GM12878 (cell line): ENCODE measurements at regions not wholly inside any gene's neighbourhood (a gene's known extent, or its start where the extent isn't known, plus 50 kb on each side); places are given as distances from the start of the nearest gene placed in this dataset.

Experiments used
- ATAC-seq: fragments of 200-7000 bp; cut with Tn5 transposase; 3 replicates; pipeline ENCODE4 v1.9.1; 2020; ENCODE audit warnings: mild to moderate bottlenecking, moderate library complexity
- BruUV-seq: library from RNA; stranded (reverse); fragments of 400-500 nt; replicated peaks from 2 replicates; lab custom pipeline; 2021; lab: Mats Ljungman, UMichigan
- CTCF ChIA-PET: fragments of 300-600 bp; sonication (Branson Sonifier 250); formaldehyde crosslinking; extraction: SDS; loops from one replicate; lab custom pipeline; 2021; ENCODE audit warnings: inconsistent platforms; lab: Yijun Ruan, JAX
- POLR2A ChIA-PET: fragments of 350-600 bp; formaldehyde crosslinking; extraction: SDS; loops from one replicate; lab custom pipeline; 2021; ENCODE audit warnings: inconsistent platforms; lab: Charles Lee
- RAD21 ChIA-PET: fragments of 300-600 bp; sonication (Branson Sonifier 250); formaldehyde crosslinking; loops from one replicate; lab custom pipeline; 2023; ENCODE audit warnings: antibody characterized with exemption; ENCODE audit not compliant: unreplicated experiment; lab: Charles Lee
- SMC1A ChIA-PET: fragments of 300-600 bp; sonication (Branson Sonifier 250); formaldehyde crosslinking; loops from one replicate; lab custom pipeline; 2023; ENCODE audit not compliant: unreplicated experiment, uncharacterized antibody; lab: Charles Lee
- DNase-seq: peaks from one replicate; pipeline ENCODE4 v3.0.0-alpha.2; 2011; ENCODE audit warnings: low read depth, low spot score
- FAIRE-seq: peaks from 3 replicates; lab custom pipeline; 2011; peaks lifted over from hg19 to GRCh38; lab: Jason Lieb, UNC
- H2AFZ ChIP-seq: 2 replicates; pipeline ENCODE4 v1.6.0; 2011; ENCODE audit warnings: low read depth, low read length, control low read depth; ENCODE audit not compliant: control insufficient read depth
- H3K27ac ChIP-seq: 2 replicates; pipeline ENCODE4 v1.5.1; 2011; ENCODE audit warnings: control low read depth; ENCODE audit not compliant: control insufficient read depth, insufficient read depth
- H3K27me3 ChIP-seq, 2 experiments: replicated peaks in 1 of 2; 2 replicates each; pipeline versions ENCODE4 v1.6.0 to v1.6.1; 2011; ENCODE audit warnings: low read length in 1 of 2; ENCODE audit not compliant: control insufficient read depth in 2 of 2, insufficient read depth in 2 of 2
- H3K36me3 ChIP-seq, 2 experiments: 2 replicates each; pipeline ENCODE4 v1.5.1; 2011; ENCODE audit warnings: low read length in 1 of 2; ENCODE audit not compliant: control insufficient read depth in 2 of 2, insufficient read depth in 2 of 2
- H3K4me1 ChIP-seq: 2 replicates; pipeline ENCODE4 v1.6.1; 2011; ENCODE audit warnings: mild to moderate bottlenecking, low read length, moderate library complexity, mixed read lengths; ENCODE audit not compliant: control insufficient read depth, insufficient read depth
- H3K4me2 ChIP-seq: 2 replicates; pipeline ENCODE4 v1.6.0; 2011; ENCODE audit warnings: control low read depth; ENCODE audit not compliant: control insufficient read depth, insufficient read depth
- H3K4me3 ChIP-seq: fragments of 200-600 bp; sonication (generic); 2 replicates; pipeline ENCODE4 v1.5.1; 2016
- H3K79me2 ChIP-seq: 2 replicates; pipeline ENCODE4 v1.6.0; 2011; ENCODE audit warnings: low read length; ENCODE audit not compliant: control insufficient read depth, insufficient read depth
- H3K9ac ChIP-seq: 2 replicates; pipeline ENCODE4 v1.8.0; 2011; ENCODE audit warnings: low read length, control low read depth, mixed read lengths; ENCODE audit not compliant: control insufficient read depth, insufficient read depth
- H3K9me3 ChIP-seq: replicated peaks from 3 replicates; pipeline ENCODE4 v1.5.1; 2011; ENCODE audit warnings: mild to moderate bottlenecking, low read length; ENCODE audit not compliant: control insufficient read depth, insufficient read depth
- H4K20me1 ChIP-seq: 2 replicates; pipeline ENCODE4 v1.6.0; 2011; ENCODE audit not compliant: control insufficient read depth, insufficient read depth
- BCL11A ChIP-seq: IDR thresholded peaks from 2 replicates; pipeline ENCODE4 v1.6.1; 2011; ENCODE audit warnings: low read depth, low read length
- BMI1 ChIP-seq: fragments of 450-650 bp; IDR thresholded peaks from 2 replicates; pipeline ENCODE4 v1.6.1; 2016; ENCODE audit warnings: mild to moderate bottlenecking, moderate library complexity, borderline replicate concordance
- FOXK2 ChIP-seq: fragments of 450-650 bp; IDR thresholded peaks from 2 replicates; pipeline ENCODE4 v1.6.1; 2017; ENCODE audit warnings: mild to moderate bottlenecking, moderate library complexity
- GATAD2B ChIP-seq: fragments of 450-650 bp; conservative IDR thresholded peaks from 2 replicates; pipeline ENCODE4 v1.6.1; 2017; ENCODE audit warnings: low read depth, mild to moderate bottlenecking, moderate library complexity
- HCFC1 ChIP-seq: fragments of 150-350 bp; IDR thresholded peaks from 2 replicates; pipeline ENCODE4 v1.6.1; 2014; ENCODE audit warnings: low read length
- IKZF1 ChIP-seq: fragments of 450-650 bp; conservative IDR thresholded peaks from 2 replicates; pipeline ENCODE4 v1.6.1; 2017; ENCODE audit warnings: antibody characterized with exemption, mild to moderate bottlenecking
- IRF5 ChIP-seq: fragments of 450-650 bp; IDR thresholded peaks from 2 replicates; pipeline ENCODE4 v1.6.1; 2017; ENCODE audit warnings: borderline replicate concordance
- KDM1A ChIP-seq: fragments of 200-600 bp; sonication (generic); IDR thresholded peaks from 2 replicates; pipeline ENCODE4 v1.6.1; 2016; ENCODE audit warnings: borderline replicate concordance
- KLF5 ChIP-seq: fragments of 450-650 bp; IDR thresholded peaks from 2 replicates; pipeline ENCODE4 v1.6.1; 2014; ENCODE audit warnings: mild to moderate bottlenecking; ENCODE audit not compliant: partially characterized antibody
- PAX5 ChIP-seq: IDR thresholded peaks from 2 replicates; pipeline ENCODE4 v1.6.1; 2011; ENCODE audit warnings: low read depth, low read length, borderline replicate concordance
- PBX3 ChIP-seq: IDR thresholded peaks from 2 replicates; pipeline ENCODE4 v1.6.1; 2011; ENCODE audit warnings: mild to moderate bottlenecking, low read depth, low read length, moderate library complexity; ENCODE audit not compliant: insufficient replicate concordance
- PKNOX1 ChIP-seq: fragments of 450-650 bp; IDR thresholded peaks from 2 replicates; pipeline ENCODE4 v1.6.1; 2016; ENCODE audit warnings: mild to moderate bottlenecking
- POLR2AphosphoS2 ChIP-seq: IDR thresholded peaks from 2 replicates; pipeline ENCODE4 v1.6.1; 2011; ENCODE audit warnings: low read depth, mild to moderate bottlenecking, low read length, improper control_type of control experiment, moderate library complexity
- SIX5 ChIP-seq: IDR thresholded peaks from 2 replicates; pipeline ENCODE4 v1.6.1; 2011; ENCODE audit warnings: mild to moderate bottlenecking, low read depth, low read length, moderate library complexity; ENCODE audit not compliant: severe bottlenecking
- SMC3 ChIP-seq: IDR thresholded peaks from 2 replicates; pipeline ENCODE4 v1.6.1; 2011; ENCODE audit warnings: low read length, improper control_type of control experiment, borderline replicate concordance
- YBX1 ChIP-seq: fragments of 450-650 bp; IDR thresholded peaks from 2 replicates; pipeline ENCODE4 v1.6.1; 2016; ENCODE audit warnings: antibody characterized with exemption
- ZBED1 ChIP-seq: IDR thresholded peaks from 2 replicates; pipeline ENCODE4 v1.6.1; 2016; ENCODE audit warnings: borderline replicate concordance
- WGBS: methylation state at CpG from one replicate; pipeline ENCODE4 v1.1.6; 2016; ENCODE audit warnings: low lambda C conversion rate; ENCODE audit not compliant: insufficient replicate concordance, insufficient coverage; ENCODE audit errors: missing lambda C conversion rate; 5-methylcytosine and 5-hydroxymethylcytosine counted together
- in situ Hi-C: fragments of 300-500 bp; cut with MboI; formaldehyde crosslinking; loops from 9 replicates; pipeline ENCODE4 v1.14.3; 2018; ENCODE audit warnings: mixed read lengths
- intact Hi-C: fragments of 100-400 bp; cut with micrococcal nuclease; formaldehyde crosslinking; loops from one replicate; pipeline ENCODE4 v1.14.2; 2022; ENCODE audit not compliant: unreplicated experiment
- TF ChIP-seq, protein P1 (sequence below): fragments of 150-350 bp; IDR thresholded peaks from 2 replicates; pipeline ENCODE4 v1.6.1; 2014; ENCODE audit warnings: mild to moderate bottlenecking, low read depth, low read length
- TF ChIP-seq, protein P2 (sequence below): IDR thresholded peaks from 2 replicates; pipeline ENCODE4 v1.6.1; 2012; ENCODE audit warnings: low read depth, low read length, improper control_type of control experiment

- no peak for TF ChIP-seq GATAD2B
- TF ChIP-seq, all 136 proteins: peak for 0
Observed at GRCh38 chr9:82670726-82671125, 392.2 kb downstream of the RASEF start (continued).

GRCh38 chr9:82673201-82673600 is 389.7 kb downstream of the RASEF start:
- ChIA-PET RAD21 (no interaction called here), SMC1A (no interaction called here), CTCF (no interaction called here), POLR2A (no interaction called here)
- intact Hi-C loops (no loop called here), in situ Hi-C loops (no loop called here)
- H3K36me3 ChIP-seq: no peaks in the 10 kb centered on the region
- FAIRE-seq (no peak), DNase-seq (no peak), ATAC-seq (no peak)
- no peak overlapping the region for H3K4me2 ChIP-seq
- no TSS peak for BruUV-seq
- TF ChIP-seq BCL11A (no peak), PKNOX1 (no peak), SMC3 (no peak), FOXK2 (no peak), KLF5 (no peak), BMI1 (no peak), POLR2AphosphoS2 (no peak), PAX5 (no peak), KDM1A (no peak), PBX3 (no peak), IKZF1 (no peak), HCFC1 (no peak), IRF5 (no peak), YBX1 (no peak), SIX5 (no peak), ZBED1 (no peak)
- TF ChIP-seq, protein P1, sequence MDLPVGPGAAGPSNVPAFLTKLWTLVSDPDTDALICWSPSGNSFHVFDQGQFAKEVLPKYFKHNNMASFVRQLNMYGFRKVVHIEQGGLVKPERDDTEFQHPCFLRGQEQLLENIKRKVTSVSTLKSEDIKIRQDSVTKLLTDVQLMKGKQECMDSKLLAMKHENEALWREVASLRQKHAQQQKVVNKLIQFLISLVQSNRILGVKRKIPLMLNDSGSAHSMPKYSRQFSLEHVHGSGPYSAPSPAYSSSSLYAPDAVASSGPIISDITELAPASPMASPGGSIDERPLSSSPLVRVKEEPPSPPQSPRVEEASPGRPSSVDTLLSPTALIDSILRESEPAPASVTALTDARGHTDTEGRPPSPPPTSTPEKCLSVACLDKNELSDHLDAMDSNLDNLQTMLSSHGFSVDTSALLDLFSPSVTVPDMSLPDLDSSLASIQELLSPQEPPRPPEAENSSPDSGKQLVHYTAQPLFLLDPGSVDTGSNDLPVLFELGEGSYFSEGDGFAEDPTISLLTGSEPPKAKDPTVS: no peak
- TF ChIP-seq, protein P2, sequence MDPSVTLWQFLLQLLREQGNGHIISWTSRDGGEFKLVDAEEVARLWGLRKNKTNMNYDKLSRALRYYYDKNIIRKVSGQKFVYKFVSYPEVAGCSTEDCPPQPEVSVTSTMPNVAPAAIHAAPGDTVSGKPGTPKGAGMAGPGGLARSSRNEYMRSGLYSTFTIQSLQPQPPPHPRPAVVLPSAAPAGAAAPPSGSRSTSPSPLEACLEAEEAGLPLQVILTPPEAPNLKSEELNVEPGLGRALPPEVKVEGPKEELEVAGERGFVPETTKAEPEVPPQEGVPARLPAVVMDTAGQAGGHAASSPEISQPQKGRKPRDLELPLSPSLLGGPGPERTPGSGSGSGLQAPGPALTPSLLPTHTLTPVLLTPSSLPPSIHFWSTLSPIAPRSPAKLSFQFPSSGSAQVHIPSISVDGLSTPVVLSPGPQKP: no peak
- no peak overlapping the region for H2AFZ ChIP-seq
- no peak overlapping the region for H3K4me3 ChIP-seq
- no peak overlapping the region for H3K27ac ChIP-seq
- H3K4me1 ChIP-seq: no peaks in the 10 kb centered on the region
- WGBS: 0% methylated on average over 1 of the region's 1 CpG
- H3K27me3 ChIP-seq: no peaks in the 10 kb centered on the region
- no peaks in the 10 kb centered on the region for H4K20me1 ChIP-seq
- H3K9me3 ChIP-seq: no peaks in the 10 kb centered on the region
- H3K79me2 ChIP-seq: no peaks in the 10 kb centered on the region
- H3K9ac ChIP-seq: no peak overlapping the region
